ENCODE measurements at regions not wholly inside any gene's neighbourhood (a gene's known extent, or its start where the extent isn't known, plus 50 kb on each side); places are given as distances from the start of the nearest gene placed in this dataset.

- no peak overlapping the region for H3K18ac ChIP-seq (ENCODE audit: extremely low read depth, low read length)
- no peak overlapping the region for H2BK5ac ChIP-seq (ENCODE audit: low read depth, low read length)
- H4K8ac ChIP-seq (ENCODE audit: extremely low read depth, insufficient read depth, low read length): no peak overlapping the region
- no peak overlapping the region for H2AFZ ChIP-seq (ENCODE audit: low read length)
- H3K4me1 ChIP-seq (replicated peaks in 1 of 4; ENCODE audit: control insufficient read depth in 3 of 4, insufficient read depth in 4 of 4, low read length in 3 of 4): peaks cover 0 to 2% (median 0%) of the 10 kb centered on the region in 4 experiments; a peak in 1 of 7 replicates
- H3K23ac ChIP-seq (ENCODE audit: insufficient read length): no peak overlapping the region
- no peak overlapping the region for H2BK15ac ChIP-seq (ENCODE audit: low read length)
- H3K4me3 ChIP-seq (ENCODE audit: extremely low read depth in 1 of 4, insufficient read depth in 2 of 4, low read depth in 3 of 4, low read length in 4 of 4): no peak overlapping the region
- H3K27ac ChIP-seq (ENCODE audit: low read depth, low read length): no peak overlapping the region
- H3K4ac ChIP-seq (replicated peaks; ENCODE audit: insufficient read length, low read depth, low read length): no peak overlapping the region
- no peak overlapping the region for H4K91ac ChIP-seq (replicated peaks; ENCODE audit: insufficient read length, low read length)
- H3K27me3 ChIP-seq (replicated peaks in 1 of 4; ENCODE audit: control insufficient read depth in 3 of 4, extremely low read depth in 1 of 4, insufficient read depth in 3 of 4, low read length in 3 of 4): no peaks in the 10 kb centered on the region
- ChIA-PET CTCF (ENCODE audit: partially characterized antibody) (interaction anchor here (0.7 to 1.1 kb wide), 2 partner anchors 16 to 506 kb away, joined by 3 to 4 read pairs; no protein-coding TSS in a partner anchor), POLR2A (ENCODE audit: partially characterized antibody) (no interaction called here)
- H4K5ac ChIP-seq (ENCODE audit: insufficient read length, low read depth, low read length): no peak overlapping the region
- no peak for FAIRE-seq
- no peaks in the 10 kb centered on the region; a peak in 1 of 4 replicates for H3K9me3 ChIP-seq (ENCODE audit: insufficient read depth in 2 of 2, low read depth in 1 of 2, low read length in 1 of 2)
- no peak overlapping the region for H3K14ac ChIP-seq (ENCODE audit: insufficient read length)
- H4K20me1 ChIP-seq (replicated peaks in 1 of 2; ENCODE audit: control insufficient read depth in 1 of 2, insufficient read depth in 2 of 2, low read length in 2 of 2): no peaks in the 10 kb centered on the region
- no peaks in the 10 kb centered on the region for H3K79me1 ChIP-seq (ENCODE audit: low read depth, low read length)
- H3K4me2 ChIP-seq (ENCODE audit: insufficient read depth in 1 of 2, low read depth in 2 of 2, low read length in 2 of 2): no peak overlapping the region
- no peaks in the 10 kb centered on the region for H3K79me2 ChIP-seq (ENCODE audit: control insufficient read depth in 1 of 2, insufficient read depth in 2 of 2, low read length in 2 of 2)
- DNase-seq (ENCODE audit: low read depth in 1 of 2, low spot score in 2 of 2): no peak
- H2BK20ac ChIP-seq (ENCODE audit: low read length): no peak overlapping the region
- no peak overlapping the region for H2BK12ac ChIP-seq (ENCODE audit: low read depth, low read length)
- H3K36me3 ChIP-seq (ENCODE audit: control insufficient read depth in 2 of 4, insufficient read depth in 4 of 4, low read length in 3 of 4): no peaks in the 10 kb centered on the region
- H3K23me2 ChIP-seq (ENCODE audit: low read depth, low read length): no peaks in the 10 kb centered on the region; the same call in 1 of the 2 replicates
- no peak overlapping the region for H3K56ac ChIP-seq (replicated peaks; ENCODE audit: insufficient read length, low read depth, low read length)
- H3K9ac ChIP-seq (replicated peaks in 1 of 4; ENCODE audit: extremely low read depth in 1 of 4, low read depth in 3 of 4, low read length in 3 of 4): no peak overlapping the region
- H2AK5ac ChIP-seq (ENCODE audit: low read depth, low read length): no peak overlapping the region
- 89% methylated on average over 1 of the region's 1 CpG; no CpG with 5 or more reads in 1 of the 2 experiments for WGBS, 2 experiments (ENCODE audit: extremely low coverage in 1 of 2, insufficient coverage in 1 of 2, insufficient read length in 1 of 2, insufficient replicate concordance in 2 of 2, low coverage in 1 of 2, low lambda C conversion rate in 2 of 2, missing lambda C conversion rate in 1 of 2)
- H2BK120ac ChIP-seq (replicated peaks; ENCODE audit: low read depth, low read length): no peak overlapping the region
- TF ChIP-seq SIRT6 (IDR thresholded peaks at IDR 0.05; ENCODE audit: low read length) (no peak), JUND (IDR thresholded peaks at IDR 0.05; ENCODE audit: low read length) (no peak), CREB1 (IDR thresholded peaks at IDR 0.05) (no peak), GABPA (IDR thresholded peaks at IDR 0.05; ENCODE audit: borderline replicate concordance, insufficient read depth, low read length) (no peak), SIN3A (conservative IDR thresholded peaks at IDR 0.05 in 1 of 2, IDR thresholded peaks at IDR 0.05 in 1 of 2; ENCODE audit: low read depth in 1 of 2, low read length in 2 of 2) (no peak), BCL11A (IDR thresholded peaks at IDR 0.05; ENCODE audit: low read depth in 2 of 2, low read length in 2 of 2) (no peak)
These were observed 664.4 kb downstream of the DSC3 start for GRCh38 chr18:30378097-30378496.
